Transverse colon (tissue), 4 donors: ENCODE measurements at regions not wholly inside any gene's neighbourhood (a gene's known extent, or its start where the extent isn't known, plus 50 kb on each side); places are given as distances from the start of the nearest gene placed in this dataset.

Experiments
- DNase-seq: peaks from one replicate; pipeline ENCODE4 v3.0.0-alpha.2; 2019
- H3K27ac ChIP-seq, 4 donors: fragments of 200-600 bp; sonication (generic); 2 replicates each; pipeline ENCODE4 v1.5.1; 2016 to 2018; ENCODE audit warnings: inconsistent platforms in 4 of 4
- H3K27me3 ChIP-seq: fragments of 200-600 bp; sonication (generic); 2 replicates; pipeline ENCODE4 v1.5.1; 2017; ENCODE audit warnings: inconsistent platforms
- H3K36me3 ChIP-seq, 4 donors: fragments of 200-600 bp; sonication (generic); 2 replicates each; pipeline ENCODE4 v1.5.1; 2017 to 2019; ENCODE audit warnings: inconsistent platforms in 4 of 4
- H3K4me1 ChIP-seq, 4 donors: fragments of 200-600 bp; sonication (generic); 2 replicates each; pipeline ENCODE4 v1.5.1; 2017 to 2020; ENCODE audit warnings: inconsistent platforms in 4 of 4
- H3K4me3 ChIP-seq, 4 donors: fragments of 200-600 bp; sonication (generic); 1 replicate in 1 of 4; 2 replicates in 3 of 4; pipeline versions ENCODE4 v1.5.1 to v1.6.1; 2017 to 2019; ENCODE audit warnings: inconsistent platforms in 4 of 4
- H3K9me3 ChIP-seq, 2 donors: fragments of 200-600 bp; sonication (generic); 2 replicates each; pipeline ENCODE4 v1.5.1; 2017 to 2019; ENCODE audit warnings: inconsistent platforms in 2 of 2
- EP300 ChIP-seq: sonication (generic); formaldehyde crosslinking; IDR thresholded peaks from one replicate; pipeline ENCODE4 v1.6.1; 2017; ENCODE audit warnings: antibody characterized with exemption, low read depth
- POLR2A ChIP-seq: fragments of 450-650 bp; IDR thresholded peaks from one replicate; pipeline ENCODE4 v1.6.1; 2016; ENCODE audit warnings: antibody characterized with exemption, mild to moderate bottlenecking, moderate library complexity
- POLR2AphosphoS5 ChIP-seq, 3 donors: sonication (generic); formaldehyde crosslinking; IDR thresholded peaks; one replicate each; pipeline ENCODE4 v1.6.1; 2016; ENCODE audit warnings: antibody characterized with exemption in 3 of 3
- WGBS, 2 donors: methylation state at CpG; one replicate each; pipeline ENCODE4 v1.1.5; 2018; ENCODE audit warnings: low coverage in 1 of 2; 5-methylcytosine and 5-hydroxymethylcytosine counted together
- in situ Hi-C, 4 donors: fragments of 200-750 bp; cut with MboI; loops; one replicate each; pipeline versions ENCODE4 v1.15.0 to v1.15.1; 2017; ENCODE audit warnings: low sequenced_read_pairs in 3 of 4, low pct_ligation_motif_present in 1 of 4, low pct_unique_long_range_greater_than_20kb in 1 of 4
- intact Hi-C: fragments of 100-400 bp; cut with DNase I; formaldehyde crosslinking; loops from one replicate; pipeline ENCODE4 v1.15.1; 2023; ENCODE audit warnings: low total_unique reads
- TF ChIP-seq, protein P1 (sequence below), 5 experiments: fragments of 200-600 bp in 3 of 5; fragments of 450-650 bp in 2 of 5; sonication (generic) in 3 of 5; IDR thresholded peaks; 1 replicate in 2 of 5; 2 replicates in 3 of 5; pipeline ENCODE4 v1.5.1; 2016 to 2017; ENCODE audit warnings: antibody characterized with exemption in 5 of 5, inconsistent platforms in 3 of 5, mild to moderate bottlenecking in 2 of 5, moderate library complexity in 1 of 5

DNA sequence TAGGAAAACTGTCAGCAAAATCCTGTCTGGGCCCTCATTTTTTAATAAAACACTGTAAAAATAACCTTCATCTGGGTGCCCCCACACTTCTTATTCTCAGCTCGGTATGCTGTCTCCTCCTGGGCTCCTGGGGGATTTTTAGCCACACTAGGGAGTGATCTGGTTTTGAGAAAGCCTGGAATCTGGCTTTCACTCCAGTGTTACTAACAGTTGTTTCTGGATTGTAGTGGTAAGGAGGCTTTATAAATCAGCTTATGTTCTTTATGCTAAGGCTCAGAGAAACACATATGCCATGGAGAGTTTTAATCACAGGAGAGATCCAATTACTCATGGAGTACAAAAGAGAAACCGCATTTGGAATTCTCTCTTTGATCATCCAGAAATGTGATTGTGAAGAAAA, 744.3 kb upstream of the SOX11 start:
- H3K4me3 ChIP-seq = no peak overlapping the region
- TF ChIP-seq, protein P1, sequence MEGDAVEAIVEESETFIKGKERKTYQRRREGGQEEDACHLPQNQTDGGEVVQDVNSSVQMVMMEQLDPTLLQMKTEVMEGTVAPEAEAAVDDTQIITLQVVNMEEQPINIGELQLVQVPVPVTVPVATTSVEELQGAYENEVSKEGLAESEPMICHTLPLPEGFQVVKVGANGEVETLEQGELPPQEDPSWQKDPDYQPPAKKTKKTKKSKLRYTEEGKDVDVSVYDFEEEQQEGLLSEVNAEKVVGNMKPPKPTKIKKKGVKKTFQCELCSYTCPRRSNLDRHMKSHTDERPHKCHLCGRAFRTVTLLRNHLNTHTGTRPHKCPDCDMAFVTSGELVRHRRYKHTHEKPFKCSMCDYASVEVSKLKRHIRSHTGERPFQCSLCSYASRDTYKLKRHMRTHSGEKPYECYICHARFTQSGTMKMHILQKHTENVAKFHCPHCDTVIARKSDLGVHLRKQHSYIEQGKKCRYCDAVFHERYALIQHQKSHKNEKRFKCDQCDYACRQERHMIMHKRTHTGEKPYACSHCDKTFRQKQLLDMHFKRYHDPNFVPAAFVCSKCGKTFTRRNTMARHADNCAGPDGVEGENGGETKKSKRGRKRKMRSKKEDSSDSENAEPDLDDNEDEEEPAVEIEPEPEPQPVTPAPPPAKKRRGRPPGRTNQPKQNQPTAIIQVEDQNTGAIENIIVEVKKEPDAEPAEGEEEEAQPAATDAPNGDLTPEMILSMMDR (IDR thresholded peaks at IDR 0.05) = no peak
- no peak for TF ChIP-seq POLR2A
- TF ChIP-seq POLR2AphosphoS5 (IDR thresholded peaks at IDR 0.05) = no peak
- TF ChIP-seq EP300 = no peak
- in situ Hi-C loops = no loop called here

GRCh38 chr2:4951368-4951767, 740.8 kb upstream of the SOX11 start:
- Histone ChIP-seq H3K27ac (no peak overlapping the region), H3K4me3 (no peak overlapping the region), H3K27me3 (no peaks in the 10 kb centered on the region), H3K36me3 (no peaks in the 10 kb centered on the region), H3K4me1 (no peaks in the 10 kb centered on the region), H3K9me3 (no peaks in the 10 kb centered on the region)
- WGBS, 2 donors = 91 to 92% methylated on average over 4 of the region's 4 CpGs
- TF ChIP-seq, protein P1 (IDR thresholded peaks at IDR 0.05) = no peak
- TF ChIP-seq POLR2A (no peak), EP300 (no peak), POLR2AphosphoS5 (IDR thresholded peaks at IDR 0.05) (no peak)
- DNase-seq = no peak
- in situ Hi-C loops = no loop called here
- intact Hi-C loops = no loop called here

More for the DNA sequence above, 744.3 kb upstream of the SOX11 start:
- no peaks in the 10 kb centered on the region for H3K9me3 ChIP-seq
- WGBS, 2 donors = 57 to 64% methylated on average over 2 of the region's 2 CpGs
- intact Hi-C loops = no loop called here
- no peak overlapping the region for H3K27ac ChIP-seq
- no peaks in the 10 kb centered on the region for H3K36me3 ChIP-seq
- no peak for DNase-seq
- no peaks in the 10 kb centered on the region for H3K27me3 ChIP-seq
- H3K4me1 ChIP-seq = no peaks in the 10 kb centered on the region

GRCh38 chr2:4959219-4959618, 733.0 kb upstream of the SOX11 start:
- H3K4me3 ChIP-seq = no peak overlapping the region
- no peak overlapping the region for H3K27ac ChIP-seq
- no peak for DNase-seq
- intact Hi-C loops (no loop called here), in situ Hi-C loops (no loop called here)
- whole genome bisulfite sequencing, 2 donors = 48 to 73% methylated on average over 1 of the region's 1 CpG
- TF ChIP-seq POLR2A = no peak
- no peak for TF ChIP-seq POLR2AphosphoS5 (IDR thresholded peaks at IDR 0.05)
- TF ChIP-seq EP300 = no peak
- TF ChIP-seq, protein P1 (IDR thresholded peaks at IDR 0.05) = no peak
- no peaks in the 10 kb centered on the region for H3K27me3 ChIP-seq
- H3K9me3 ChIP-seq = peaks cover 0 to 3% of the 10 kb centered on the region in 2 donors
- H3K36me3 ChIP-seq = no peaks in the 10 kb centered on the region
- no peaks in the 10 kb centered on the region for H3K4me1 ChIP-seq

- no peaks in the 10 kb centered on the region for H3K36me3 ChIP-seq
- intact Hi-C loops (no loop called here), in situ Hi-C loops (no loop called here)
- H3K4me1 ChIP-seq = no peaks in the 10 kb centered on the region
- H3K4me3 ChIP-seq = no peak overlapping the region
- 52 to 62% methylated on average over 3 of the region's 3 CpGs for WGBS, 2 donors
- H3K27ac ChIP-seq = no peak overlapping the region
- no peaks in the 10 kb centered on the region for H3K27me3 ChIP-seq
- DNase-seq = no peak
- H3K9me3 ChIP-seq = peaks cover 0 to 3% of the 10 kb centered on the region in 2 donors
- no peak for TF ChIP-seq POLR2AphosphoS5 (IDR thresholded peaks at IDR 0.05)
- TF ChIP-seq, protein P1 (IDR thresholded peaks at IDR 0.05) = no peak
- TF ChIP-seq EP300 = no peak
- TF ChIP-seq POLR2A = no peak
Observed at GRCh38 chr2:4962419-4962818, 729.8 kb upstream of the SOX11 start.
